ENCODE measurements at regions not wholly inside any gene's neighbourhood (a gene's known extent, or its start where the extent isn't known, plus 50 kb on each side); places are given as distances from the start of the nearest gene placed in this dataset.

DNA sequence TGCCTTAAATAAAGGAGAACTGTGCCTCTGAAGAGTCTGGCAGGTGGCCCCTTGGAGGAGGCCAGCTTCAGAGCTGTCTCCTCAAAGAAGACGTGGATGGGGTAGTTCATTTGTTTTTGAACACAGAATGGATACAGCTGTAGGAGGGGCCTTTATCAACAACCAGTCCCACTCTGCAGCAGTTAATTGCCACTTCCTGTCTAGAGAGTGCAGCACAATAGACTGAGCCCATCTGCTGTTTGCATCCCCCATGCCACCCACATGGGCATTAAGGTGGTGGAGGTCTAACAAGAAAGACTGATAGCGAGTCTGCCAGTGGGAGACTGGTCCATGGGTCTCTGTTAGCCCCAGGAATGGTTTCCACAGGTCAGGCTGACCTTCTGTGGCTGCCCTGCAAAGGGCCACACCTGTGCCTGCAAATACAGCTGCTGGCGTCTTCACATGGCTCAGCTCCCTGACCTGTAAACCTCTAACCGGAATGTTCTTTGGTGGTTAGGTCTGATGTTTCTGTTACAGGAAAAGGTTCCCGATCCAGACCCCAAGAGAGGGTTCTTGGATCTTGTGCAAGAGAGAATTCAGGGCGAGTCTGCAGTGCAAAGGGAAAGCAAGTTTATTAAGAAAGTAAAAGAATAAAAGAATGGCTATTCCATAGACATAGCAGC lies 153.3 kb upstream of the ITGA6 start:
- H3K36me3 ChIP-seq (ENCODE audit: low read depth): no peaks in the 10 kb centered on the region
- H3K9me3 ChIP-seq: peaks cover 4% of the 10 kb centered on the region
- ATAC-seq: peak; percentile 83
- no peaks in the 10 kb centered on the region for H3K4me1 ChIP-seq (ENCODE audit: low read depth)
- intact Hi-C loops (cut with DNase I, micrococcal nuclease): no loop called here
- no peak overlapping the region for H3K4me3 ChIP-seq
- TF ChIP-seq, protein P1, sequence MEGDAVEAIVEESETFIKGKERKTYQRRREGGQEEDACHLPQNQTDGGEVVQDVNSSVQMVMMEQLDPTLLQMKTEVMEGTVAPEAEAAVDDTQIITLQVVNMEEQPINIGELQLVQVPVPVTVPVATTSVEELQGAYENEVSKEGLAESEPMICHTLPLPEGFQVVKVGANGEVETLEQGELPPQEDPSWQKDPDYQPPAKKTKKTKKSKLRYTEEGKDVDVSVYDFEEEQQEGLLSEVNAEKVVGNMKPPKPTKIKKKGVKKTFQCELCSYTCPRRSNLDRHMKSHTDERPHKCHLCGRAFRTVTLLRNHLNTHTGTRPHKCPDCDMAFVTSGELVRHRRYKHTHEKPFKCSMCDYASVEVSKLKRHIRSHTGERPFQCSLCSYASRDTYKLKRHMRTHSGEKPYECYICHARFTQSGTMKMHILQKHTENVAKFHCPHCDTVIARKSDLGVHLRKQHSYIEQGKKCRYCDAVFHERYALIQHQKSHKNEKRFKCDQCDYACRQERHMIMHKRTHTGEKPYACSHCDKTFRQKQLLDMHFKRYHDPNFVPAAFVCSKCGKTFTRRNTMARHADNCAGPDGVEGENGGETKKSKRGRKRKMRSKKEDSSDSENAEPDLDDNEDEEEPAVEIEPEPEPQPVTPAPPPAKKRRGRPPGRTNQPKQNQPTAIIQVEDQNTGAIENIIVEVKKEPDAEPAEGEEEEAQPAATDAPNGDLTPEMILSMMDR (IDR thresholded peaks at IDR 0.05): no peak
- peak in 1 of 3 donors; percentile 49 for DNase-seq

DNA sequence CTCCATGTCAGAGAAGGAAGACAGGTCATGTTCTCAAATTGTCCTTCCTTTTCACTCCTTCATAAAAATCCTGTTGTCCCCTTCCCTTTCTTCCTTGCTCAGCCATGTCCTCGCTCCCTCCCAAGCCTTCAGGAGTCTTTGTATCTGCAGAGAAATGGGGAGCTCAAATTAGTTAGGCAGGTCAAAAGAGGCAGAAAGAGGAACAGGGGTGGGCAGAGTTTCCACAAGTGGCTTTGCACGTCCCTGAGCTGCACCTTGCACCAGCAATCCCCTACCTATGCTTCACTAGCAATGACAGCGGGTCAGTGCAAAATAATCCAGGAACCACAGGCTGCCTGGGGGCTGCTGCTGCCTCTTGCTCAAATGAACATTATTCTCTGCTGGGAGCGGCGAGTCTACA lies 152.1 kb upstream of the ITGA6 start:
- Histone ChIP-seq H3K4me3 (no peak overlapping the region), H3K9me3 (peaks cover 4% of the 10 kb centered on the region), H3K4me1 (ENCODE audit: low read depth) (no peaks in the 10 kb centered on the region), H3K36me3 (ENCODE audit: low read depth) (no peaks in the 10 kb centered on the region)
- ATAC-seq (no peak), DNase-seq (no peak)
- TF ChIP-seq, protein P1 (IDR thresholded peaks at IDR 0.05): no peak
- intact Hi-C loops (cut with DNase I, micrococcal nuclease): no loop called here

DNA sequence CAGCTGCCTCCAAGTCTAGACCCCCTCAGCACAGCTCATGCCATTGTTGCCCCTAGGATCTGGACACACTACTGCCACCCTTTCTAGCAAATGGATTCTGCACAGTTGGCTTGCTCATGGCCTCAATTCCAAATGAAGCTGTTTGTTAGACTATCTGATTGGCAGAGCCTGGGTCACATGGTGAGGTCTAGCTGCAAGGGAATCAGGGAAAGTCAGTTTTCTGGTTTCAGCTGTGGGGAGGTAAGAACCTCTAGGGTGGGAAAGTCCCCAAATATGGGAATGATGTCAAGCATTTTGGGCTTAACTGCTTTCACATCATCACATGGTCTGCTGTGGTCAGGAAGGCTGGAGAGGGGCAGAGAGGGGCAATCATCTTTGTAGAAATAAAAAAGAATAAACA lies 150.4 kb upstream of the ITGA6 start:
- DNase-seq (no peak), ATAC-seq (no peak)
- intact Hi-C loops (cut with DNase I, micrococcal nuclease): no loop called here
- TF ChIP-seq, protein P1 (IDR thresholded peaks at IDR 0.05): no peak
- Histone ChIP-seq H3K4me1 (ENCODE audit: low read depth) (no peaks in the 10 kb centered on the region), H3K36me3 (ENCODE audit: low read depth) (no peaks in the 10 kb centered on the region), H3K9me3 (peaks cover 4% of the 10 kb centered on the region), H3K4me3 (no peak overlapping the region)

DNA sequence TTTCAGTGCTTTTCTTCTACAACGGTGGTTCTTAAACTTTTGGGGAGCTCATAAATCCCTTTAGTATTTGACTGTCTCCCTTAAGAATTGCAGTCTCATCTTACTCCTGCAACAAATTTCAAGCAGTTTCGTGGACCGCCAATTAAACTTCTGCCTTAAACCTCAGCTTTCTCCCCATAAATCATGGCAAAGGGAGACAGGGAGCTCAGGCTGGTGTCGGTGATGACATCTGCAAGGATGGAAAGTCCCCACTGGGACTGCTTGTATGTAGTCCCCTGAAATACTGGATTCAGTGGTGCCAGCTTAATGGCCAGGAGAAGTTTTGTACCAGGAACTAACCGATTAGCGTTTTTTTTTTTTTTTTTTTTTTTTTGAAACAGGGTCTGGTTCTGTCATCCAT lies 148.7 kb upstream of the ITGA6 start:
- H3K4me1 ChIP-seq (ENCODE audit: low read depth): no peaks in the 10 kb centered on the region
- TF ChIP-seq, protein P1 (IDR thresholded peaks at IDR 0.05): no peak
- no peak for DNase-seq
- peaks cover 4% of the 10 kb centered on the region for H3K9me3 ChIP-seq
- no peak overlapping the region for H3K4me3 ChIP-seq
- no peak for ATAC-seq
- intact Hi-C loops (cut with DNase I, micrococcal nuclease): no loop called here
- no peaks in the 10 kb centered on the region for H3K36me3 ChIP-seq (ENCODE audit: low read depth)

DNA sequence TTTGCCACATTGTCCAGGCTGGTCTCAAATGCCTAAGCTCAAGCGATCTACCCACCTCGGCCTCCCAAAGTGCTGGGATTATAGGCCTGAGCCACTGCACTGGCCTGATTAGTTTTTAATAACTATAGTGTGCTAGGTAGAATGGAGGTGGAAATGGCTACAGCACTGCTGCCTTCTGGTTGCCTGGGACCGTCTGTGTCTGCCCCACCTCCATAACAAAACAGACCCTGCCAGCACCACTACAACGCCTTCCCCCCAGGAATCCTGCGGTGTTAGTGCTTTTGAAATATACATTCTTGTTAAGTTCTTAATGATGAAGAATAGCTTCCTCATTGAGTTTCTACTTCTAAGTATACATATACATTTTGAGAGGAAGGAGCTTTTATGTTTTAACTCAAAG lies 148.2 kb upstream of the ITGA6 start:
- TF ChIP-seq, protein P1 (IDR thresholded peaks at IDR 0.05): no peak
- no peak for ATAC-seq
- no peak for DNase-seq
- H3K4me3 ChIP-seq: no peak overlapping the region
- H3K36me3 ChIP-seq (ENCODE audit: low read depth): no peaks in the 10 kb centered on the region
- H3K4me1 ChIP-seq (ENCODE audit: low read depth): no peaks in the 10 kb centered on the region
- H3K9me3 ChIP-seq: peaks cover 4% of the 10 kb centered on the region
- intact Hi-C loops (cut with DNase I, micrococcal nuclease): no loop called here

DNA sequence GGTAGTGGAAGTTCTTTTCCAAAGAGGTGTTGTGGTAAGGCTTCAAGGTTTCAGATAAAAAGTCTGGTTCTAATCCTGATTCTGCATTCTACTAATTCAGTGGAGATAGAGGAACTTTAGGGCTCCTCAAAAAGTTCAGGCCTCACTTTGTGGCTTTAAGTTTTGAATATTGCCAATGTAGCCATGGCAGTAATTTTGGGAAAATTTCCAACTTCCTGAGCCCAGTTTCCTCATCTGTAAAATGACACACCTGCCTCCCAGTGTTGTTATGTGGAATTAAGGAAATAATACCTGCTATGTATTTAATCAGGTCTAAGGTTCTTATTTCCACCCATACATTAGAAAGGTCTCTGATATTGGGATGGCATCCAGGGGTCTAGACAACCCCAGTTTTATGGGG lies 147.6 kb upstream of the ITGA6 start:
- H3K4me3 ChIP-seq: no peak overlapping the region
- no peaks in the 10 kb centered on the region for H3K36me3 ChIP-seq (ENCODE audit: low read depth)
- ATAC-seq (peak; percentile 23), DNase-seq (no peak)
- H3K4me1 ChIP-seq (ENCODE audit: low read depth): no peaks in the 10 kb centered on the region
- intact Hi-C loops (cut with DNase I, micrococcal nuclease): no loop called here
- H3K9me3 ChIP-seq: peaks cover 4% of the 10 kb centered on the region
- TF ChIP-seq, protein P1 (IDR thresholded peaks at IDR 0.05): no peak

All from mucosa of descending colon (tissue), 3 donors.